GM19455 (cell line): ENCODE measurements at regions not wholly inside any gene's neighbourhood (a gene's known extent, or its start where the extent isn't known, plus 50 kb on each side); places are given as distances from the start of the nearest gene placed in this dataset.
A peak's percentile ranks its signal among the peaks of the same experiment; 100 is the strongest.

Experiments
- ATAC-seq: cut with Tn5 transposase; IDR thresholded peaks from one replicate; pipeline ENCODE4 v1.9.1; 2021; ENCODE audit not compliant: unreplicated experiment

DNA sequence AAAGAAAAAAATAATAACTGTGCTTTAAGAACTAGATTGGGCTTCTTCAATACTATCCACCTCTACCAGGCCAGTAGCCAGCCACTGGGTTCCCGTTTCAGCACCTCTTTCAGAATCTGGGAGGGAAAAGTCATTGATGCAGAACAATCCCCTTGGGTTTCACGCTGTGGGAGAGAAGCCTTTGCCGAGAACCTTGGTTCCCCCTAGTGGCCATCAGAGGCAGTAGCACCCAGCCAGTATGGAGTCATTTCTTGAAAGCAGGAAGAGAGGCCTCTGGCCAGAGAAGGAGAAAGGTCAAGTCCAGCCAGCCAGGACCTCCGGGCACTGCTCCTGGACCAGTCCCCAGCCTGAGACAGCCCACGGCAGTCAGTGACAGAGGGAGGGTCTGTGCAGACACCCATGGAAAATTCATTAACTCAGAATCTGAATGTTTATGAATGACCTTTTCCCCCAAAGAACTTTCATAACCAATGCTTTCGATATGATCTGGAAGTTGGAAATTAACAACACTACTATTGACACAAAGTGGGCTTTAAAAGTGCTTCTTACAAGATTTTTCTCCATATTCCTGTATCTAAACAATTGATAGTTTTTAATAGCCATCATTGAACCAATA lies 51.2 kb upstream of the CDH5 start:
- ATAC-seq, result peak; percentile 85

DNA sequence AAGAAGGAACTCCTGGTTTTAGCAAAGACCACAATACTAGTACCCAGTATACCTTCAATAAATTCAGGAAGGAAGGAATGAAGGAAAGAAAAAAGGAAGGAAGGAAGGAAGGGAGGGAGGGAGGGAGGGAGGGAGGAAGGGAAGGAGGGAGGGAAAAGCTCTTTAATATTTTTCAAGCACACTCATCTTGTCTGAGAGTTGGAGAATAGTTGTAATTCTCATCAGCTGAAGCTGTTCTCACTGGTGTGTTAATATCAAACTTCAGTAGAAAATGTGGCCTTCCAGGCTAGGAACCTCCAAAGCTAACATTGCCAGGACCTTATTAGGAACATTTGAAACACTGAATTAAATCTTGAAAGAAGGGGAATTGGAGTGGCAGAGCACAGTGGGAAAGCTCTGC lies 55.2 kb upstream of the CDH5 start:
- no peak for ATAC-seq

DNA sequence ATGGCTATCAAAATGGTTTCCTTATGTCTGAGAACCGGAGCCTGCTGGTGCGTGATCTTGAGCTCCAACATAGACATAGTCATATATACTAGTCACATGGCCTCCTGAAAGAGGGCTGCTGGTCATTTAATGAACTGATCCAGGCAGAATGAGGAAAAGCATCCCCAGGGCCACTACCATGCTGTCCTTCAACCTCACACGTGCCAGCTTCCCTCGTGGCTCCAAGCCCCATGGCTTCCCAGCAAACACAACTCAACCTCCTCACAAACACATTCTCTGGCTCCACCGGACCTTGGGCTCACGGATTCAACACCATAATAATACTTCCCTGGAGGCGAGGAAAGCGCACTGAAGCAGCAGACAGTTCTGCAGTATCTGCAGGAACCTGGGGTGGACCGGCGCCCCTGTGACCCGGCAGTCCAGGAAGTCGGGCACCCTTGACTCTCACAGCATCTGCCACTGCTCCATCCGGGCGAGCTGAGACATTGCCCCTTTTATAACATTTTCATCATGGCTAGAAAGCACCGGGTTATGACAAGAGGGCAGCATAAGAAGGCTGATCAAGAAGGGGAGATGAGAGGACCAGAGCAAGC lies 57.2 kb upstream of the CDH5 start:
- no peak for ATAC-seq

DNA sequence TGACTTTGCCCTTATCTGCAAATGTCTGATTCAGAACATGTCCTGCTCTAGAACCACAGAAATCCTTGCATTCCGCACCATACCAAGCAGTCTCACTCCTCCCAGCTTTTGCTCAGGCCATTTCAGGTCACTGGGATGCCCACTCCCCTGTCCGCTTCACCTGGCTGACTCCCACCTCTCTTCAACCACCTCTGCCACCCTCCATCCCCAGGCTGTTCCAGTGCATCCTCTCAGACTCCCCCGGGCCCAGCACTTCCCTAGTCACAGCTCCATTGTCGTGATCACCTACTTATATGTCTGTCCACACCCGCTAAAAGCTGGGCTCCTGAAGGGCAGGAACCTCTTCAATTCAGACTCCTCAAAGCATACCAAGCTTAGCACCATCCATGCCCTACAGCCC lies 58.4 kb upstream of the CDH5 start:
- no peak for ATAC-seq

DNA sequence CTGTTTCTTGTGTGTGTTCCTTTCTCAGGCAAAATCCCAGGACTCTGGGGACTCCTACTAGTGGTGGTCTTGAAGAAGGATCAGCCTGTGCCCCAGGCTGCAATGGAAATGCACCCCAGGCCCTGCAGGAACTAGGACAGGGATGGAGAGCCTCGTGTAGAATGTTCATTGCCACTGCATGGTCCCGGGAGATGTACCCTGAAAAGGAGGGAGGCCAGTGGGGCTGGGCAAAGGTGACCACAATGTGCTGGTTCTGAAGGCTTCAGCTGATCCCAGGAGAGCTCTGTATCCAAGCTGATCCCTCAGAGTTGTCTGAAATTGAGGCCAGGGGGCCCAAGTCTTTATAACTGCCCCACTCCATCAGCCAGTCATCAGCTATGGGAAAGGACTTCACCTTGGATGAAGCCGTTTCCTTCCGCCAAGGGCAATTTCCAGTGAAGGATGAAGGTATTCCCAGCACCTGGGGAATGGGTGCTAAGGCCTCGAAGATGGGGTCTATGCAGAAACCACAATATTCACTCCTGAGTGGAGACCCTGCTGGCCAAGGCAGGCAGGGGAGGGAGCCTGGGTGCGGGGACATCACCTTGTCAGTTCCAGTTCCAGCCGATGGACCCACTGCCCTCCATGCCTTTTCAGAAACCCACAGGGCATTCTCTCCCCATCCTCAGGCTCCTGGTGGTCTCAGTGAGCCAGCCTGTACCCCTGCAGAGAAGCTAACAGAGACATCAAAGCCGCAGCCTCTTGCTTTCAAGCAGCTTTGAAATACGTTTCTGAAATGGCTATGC lies 59.9 kb upstream of the CDH5 start:
- ATAC-seq, result no peak

DNA sequence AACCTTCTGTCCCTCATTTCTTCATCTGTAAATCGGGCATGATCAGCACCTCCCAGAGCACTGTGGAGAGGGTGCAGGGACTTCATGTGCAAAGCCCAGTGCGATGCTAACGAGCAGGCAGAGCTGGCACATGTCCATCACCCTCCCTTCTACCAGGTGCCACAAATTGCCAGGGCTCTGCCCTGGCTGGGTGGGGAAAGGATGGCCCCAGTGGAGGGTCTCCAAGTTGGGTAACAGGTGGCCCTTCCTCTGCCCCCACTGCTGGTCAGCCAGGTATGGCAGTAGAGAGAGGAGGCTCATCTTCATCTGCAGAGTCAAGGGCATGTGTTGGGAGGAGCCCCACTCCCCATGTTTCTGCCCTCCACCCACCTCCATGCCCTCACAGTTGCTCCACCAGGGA lies 61.5 kb upstream of the CDH5 start:
- no peak for ATAC-seq

DNA sequence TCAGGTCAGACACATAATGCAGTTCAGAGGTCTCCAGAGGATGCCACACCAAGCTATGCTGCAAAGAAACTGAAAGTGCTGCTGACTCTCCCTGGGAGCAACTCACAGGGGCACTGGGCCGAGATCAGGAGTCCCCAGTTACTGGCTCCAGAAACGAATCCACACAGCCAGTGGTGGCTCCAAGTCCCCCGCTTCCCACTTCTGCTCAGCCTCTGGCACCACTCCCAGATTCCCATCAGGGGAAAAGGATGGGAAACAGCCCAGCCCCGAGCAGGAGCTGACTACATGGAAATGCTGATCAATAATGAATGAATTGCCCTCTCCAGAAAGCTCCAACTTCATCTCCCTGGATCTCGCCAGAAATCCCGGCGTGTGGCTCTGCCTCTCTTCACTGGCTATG lies 62.3 kb upstream of the CDH5 start:
- ATAC-seq, result no peak

DNA sequence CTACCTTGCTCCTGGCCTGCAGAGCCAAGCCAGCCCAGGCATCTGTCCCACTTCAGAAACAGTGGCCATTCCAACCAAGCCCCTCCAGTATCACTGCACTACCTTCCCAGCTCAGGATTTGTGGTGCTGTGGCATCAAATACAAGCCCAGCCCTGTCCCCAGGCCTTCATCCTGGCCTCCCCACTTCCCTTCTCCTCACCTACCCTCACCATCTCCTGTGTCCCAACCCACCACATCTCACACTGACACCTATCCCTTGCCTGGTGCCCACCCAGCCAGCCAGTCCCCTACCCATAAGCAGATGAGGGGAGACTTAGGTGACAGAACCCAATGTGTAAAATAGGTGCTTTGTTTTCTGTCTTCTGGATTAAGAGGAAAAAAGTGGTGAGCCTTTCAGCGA lies 66.0 kb upstream of the CDH5 start:
- ATAC-seq, result no peak

DNA sequence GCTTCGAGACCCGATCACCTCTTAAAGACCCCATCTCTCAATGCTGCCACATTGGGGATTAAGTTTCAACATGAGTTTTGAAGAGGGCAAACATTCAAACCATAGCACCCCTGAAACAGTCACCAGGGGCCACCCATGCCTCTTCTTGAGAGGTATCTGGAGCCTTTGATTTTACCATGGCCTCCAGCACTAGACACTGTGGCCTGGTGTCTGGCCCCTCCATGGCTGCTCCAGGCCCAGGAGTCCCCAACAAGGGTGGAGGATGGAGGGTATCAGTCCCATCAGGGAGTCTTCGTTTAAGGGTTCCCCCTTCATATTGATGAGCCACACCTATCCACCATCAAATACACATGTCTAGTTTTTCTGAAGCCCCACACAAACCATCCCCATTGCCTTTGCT lies 66.5 kb upstream of the CDH5 start:
- ATAC-seq, result no peak

DNA sequence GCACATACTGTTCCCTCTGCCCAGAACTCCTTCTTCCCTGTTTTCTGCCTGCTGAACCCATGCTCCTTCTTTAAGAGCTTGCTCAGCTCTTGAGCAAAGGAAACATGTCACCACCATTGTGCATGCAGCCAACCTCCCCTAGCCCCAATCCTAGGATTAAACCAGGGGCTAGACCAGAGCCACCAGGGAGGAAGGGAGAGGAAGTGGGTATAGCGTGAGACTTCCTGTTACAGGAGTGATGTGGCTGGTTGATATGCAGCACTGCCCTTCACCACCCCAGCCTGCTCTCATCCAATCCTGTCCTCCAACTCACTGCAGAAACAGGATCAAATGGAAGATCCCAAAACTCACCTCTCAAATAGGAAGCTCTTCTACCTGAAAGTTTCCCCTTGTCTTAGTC lies 67.1 kb upstream of the CDH5 start:
- no peak for ATAC-seq

DNA sequence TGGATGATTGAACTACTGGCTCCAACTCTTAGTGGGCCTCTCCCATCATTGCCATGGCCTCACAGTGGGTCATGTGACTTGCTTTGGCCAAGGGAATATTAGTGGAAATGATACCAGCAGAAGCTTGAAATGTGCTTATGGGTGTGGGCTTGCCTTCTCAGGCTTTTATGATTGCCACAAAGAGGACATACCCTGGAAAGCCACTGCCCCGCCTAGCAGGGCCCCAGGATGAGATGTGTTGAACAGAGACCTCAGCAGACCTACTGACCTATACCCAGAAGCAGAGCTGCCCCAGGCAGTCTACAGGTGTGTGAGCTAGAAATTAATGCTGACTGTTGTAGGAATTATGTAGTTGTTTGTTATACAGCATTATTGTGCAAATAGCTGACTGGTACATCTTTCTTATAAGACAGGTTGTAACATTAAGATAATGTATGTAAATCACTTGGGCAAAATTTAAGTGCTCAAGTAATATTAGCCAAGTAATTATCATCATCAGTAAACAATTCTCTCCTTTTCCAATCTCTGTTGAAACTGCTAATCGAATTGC lies 67.8 kb upstream of the CDH5 start:
- no peak for ATAC-seq

DNA sequence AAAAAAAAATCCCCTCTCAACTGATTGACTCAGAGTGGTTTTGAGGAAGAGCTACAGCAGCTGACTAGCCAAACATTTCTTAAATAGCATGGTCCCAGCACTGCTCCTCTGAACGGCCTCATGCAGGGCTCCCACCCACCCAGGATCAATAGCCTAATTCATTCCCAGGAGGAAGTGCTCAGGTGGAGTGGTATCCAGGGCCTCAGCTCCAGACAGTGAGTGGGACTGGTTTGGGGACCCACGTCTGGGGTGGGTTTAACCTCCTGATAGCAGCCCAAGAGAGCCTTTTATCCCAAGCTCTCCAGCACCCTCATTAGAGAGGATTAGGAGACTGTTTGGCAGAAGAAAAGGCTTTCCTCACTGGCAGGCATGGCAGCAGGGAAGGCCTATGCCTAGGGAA lies 68.5 kb upstream of the CDH5 start:
- no peak for ATAC-seq

DNA sequence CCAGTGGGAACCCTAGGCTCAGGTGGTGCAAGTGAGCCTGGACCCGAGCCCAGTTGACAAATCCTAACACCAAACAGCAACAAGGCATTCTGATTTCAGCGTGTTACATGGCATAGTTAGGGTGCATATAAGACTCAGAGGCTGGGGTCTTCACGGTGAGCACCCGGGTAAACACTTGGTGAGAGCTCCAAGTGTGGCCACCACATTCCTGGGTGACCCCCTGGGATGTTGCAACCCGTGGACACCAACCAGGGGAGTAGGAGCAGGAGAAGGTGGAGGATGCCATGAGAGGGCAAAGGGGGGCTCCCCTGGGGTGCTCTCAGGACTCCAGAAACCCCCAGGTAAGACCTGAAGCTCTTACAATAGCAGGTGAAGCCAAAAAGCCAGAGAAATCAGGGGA lies 69.9 kb upstream of the CDH5 start:
- no peak for ATAC-seq

DNA sequence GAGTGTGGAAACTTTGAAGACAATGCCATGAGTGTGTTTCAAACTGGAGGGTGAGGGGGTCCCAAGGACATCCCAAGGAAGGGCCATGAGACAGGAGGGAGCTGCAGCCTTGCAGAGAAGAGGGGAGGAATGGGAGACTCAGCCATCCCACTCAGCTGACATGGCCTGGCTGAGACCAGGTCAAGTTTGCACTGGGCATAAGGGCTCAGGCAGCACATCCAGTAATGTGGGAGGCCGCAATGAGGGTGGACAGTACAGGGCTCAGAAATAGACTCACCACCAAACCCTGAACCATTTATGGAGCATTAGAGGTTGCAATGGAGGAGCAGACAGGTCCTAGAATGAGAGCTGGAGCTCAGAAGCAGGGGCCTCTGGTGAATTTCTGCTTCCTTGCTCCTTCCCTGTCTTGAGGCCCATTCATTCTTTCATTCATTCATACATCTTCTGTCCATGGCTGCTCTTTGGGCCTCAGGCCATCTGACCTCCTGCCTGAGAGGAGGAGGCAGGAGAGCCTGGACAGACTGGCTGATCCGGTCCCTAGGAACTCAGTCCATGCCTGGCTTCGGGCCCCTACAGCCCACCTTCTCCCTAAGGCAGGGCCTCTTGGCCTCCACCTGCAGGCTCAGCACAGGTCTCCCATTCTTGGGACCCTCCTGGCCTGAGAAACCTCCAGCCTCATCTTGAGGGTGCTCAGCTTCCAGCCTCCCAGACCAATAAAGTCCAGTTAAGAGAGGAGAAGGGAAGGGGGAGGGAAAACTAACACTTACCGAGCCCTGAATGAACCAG lies 70.5 kb upstream of the CDH5 start:
- ATAC-seq, result no peak

DNA sequence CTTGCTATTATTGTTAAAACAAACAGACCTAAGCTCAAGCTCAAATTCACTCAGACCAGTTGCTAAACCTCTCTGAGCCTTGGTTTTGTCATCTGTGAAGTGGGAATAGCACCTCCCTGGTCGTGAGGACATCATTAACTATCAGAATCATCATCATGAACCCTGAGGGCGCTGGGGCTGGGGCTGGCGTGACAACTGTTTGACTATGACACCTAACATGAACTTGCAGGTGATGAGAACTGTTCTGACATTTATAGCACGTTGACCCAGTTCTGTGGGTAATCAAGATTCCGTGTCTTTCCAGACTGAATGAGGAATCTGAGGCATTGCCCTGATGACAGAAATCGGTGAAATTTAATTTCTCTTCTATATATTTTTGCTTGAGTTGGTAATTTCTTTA lies 71.3 kb upstream of the CDH5 start:
- no peak for ATAC-seq

DNA sequence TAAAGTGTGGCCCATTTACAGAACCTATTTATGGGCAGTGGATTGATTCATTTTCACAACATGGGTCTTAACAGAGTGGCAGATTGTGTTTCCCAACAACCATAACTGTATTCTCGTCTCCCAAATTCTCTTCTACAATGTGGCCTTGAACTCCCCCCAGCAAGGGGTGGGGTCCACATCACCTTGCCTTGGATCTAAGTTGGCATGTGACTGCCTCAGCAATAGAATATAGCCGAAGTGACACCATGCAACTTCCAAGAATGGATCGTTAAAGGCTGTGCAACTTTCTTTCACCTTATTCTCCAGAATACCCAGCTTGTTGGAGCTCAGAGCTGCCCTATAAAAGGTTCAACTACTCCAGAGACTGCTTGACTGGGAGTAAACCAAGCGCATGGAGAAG lies 72.0 kb upstream of the CDH5 start:
- no peak for ATAC-seq

DNA sequence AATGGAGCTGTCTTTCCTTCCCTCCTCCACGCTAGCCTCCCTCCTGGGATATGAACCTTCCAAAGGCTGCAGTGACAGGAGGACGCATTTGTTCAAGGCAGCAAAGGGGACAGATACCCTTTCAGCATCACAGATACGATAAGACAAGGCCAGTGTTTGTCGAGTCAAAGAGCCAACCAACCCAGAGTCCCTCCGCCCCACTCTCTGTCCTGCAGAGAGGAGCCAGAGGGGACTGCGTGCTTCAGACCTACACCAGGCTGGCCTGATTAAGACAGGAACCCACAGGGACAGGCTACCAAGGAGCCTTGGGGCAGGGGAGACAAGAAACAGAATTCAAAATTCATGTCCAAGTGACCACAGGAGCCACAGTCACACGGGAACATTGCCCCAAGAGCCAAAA lies 72.6 kb upstream of the CDH5 start:
- no peak for ATAC-seq

DNA sequence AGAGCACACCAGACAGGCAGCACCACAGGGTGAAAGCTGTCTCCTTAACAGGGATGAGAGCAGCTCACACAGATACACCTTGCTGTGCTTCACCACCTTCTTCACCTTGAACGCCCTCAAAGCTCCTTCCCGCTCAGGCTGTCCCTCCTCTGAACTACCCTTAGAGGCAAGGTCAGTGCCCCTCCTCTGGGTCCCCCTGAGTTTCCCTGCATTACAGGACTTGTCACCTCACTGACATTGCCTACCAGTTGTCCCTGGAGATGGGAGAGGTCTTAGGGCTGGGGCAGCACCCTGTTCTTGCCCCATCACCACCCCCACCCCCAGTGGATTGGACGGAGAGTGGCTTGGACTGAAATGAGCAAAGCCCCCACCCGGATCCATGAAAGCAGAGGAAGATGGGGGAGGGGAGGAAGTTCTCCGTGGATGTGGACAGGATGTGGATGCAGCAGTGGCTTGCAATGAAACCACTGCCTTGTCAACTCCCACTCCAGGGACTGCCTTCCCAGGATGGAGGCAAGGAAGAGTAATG lies 73.2 kb upstream of the CDH5 start:
- no peak for ATAC-seq

DNA sequence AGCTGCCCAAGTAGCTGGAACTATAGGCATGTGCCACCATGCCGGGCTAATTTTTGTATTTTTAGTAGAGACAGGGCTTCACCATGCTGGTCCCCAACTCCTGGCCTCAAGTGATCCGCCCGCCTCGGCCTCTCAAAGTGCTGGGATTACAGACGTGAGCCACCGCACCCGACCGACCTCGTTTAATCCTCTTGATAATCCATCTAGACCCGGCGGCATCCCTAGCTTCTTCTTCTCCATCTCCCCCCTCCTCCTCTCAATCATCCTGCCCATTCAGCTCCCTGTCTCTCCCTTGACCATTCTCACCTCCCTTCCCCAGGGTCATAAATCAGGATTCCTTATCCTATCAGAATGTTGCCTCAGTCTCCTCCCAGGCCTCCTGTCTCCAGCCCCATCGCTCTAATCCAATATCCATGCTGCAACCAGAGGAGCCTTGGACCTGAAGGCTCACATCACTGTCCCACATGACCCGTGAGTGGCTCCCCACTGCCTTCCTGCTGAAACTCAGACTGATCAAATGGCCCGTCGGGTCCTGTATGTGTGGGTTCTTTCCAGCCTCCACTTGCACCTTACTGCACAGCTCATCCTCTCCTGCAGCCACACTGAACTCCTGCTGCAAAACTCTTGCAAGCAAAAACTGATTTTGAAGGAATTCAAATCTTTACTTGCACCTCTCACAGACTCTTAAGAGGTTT lies 74.1 kb upstream of the CDH5 start:
- no peak for ATAC-seq

DNA sequence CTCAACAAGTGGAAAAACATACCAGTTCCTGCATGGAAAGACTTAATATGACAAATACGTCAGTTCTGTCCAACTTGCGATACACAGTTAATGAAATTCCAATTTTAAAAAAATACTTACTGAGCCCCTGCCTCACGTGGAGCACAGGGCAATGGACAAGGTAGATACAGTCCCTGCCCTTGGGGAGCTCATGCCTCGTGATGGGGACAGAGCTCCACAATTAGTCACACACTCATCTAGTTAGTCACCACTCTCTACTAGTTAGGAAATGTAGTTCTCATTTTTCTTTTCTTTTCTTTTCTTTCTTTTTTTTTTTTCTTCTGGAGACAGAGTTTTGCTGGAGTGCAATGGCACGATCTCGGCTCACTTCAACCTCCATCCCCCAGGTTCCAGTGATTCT lies 74.7 kb upstream of the CDH5 start:
- ATAC-seq, result no peak

DNA sequence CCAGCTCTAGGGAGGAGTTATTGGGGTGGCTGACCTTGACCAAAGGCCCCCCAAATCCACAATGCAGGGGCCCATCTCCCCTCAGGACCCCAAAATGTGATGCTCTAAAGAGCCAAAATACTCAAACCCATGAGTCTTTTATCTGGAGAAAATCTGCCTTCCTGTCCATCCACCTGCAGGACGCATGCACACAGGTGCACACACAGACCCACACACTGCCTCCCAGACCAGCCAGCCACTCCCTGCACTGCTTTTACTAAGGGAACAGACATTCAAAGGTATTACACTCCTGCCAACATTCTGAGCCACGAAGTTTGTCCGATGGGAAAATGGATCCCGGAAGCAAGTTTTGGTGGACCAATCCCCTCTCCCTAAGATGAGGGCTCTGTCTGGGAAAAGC lies 76.1 kb upstream of the CDH5 start:
- no peak for ATAC-seq
